H1 (cell line): ENCODE measurements at regions not wholly inside any gene's neighbourhood (a gene's known extent, or its start where the extent isn't known, plus 50 kb on each side); places are given as distances from the start of the nearest gene placed in this dataset.

Experiments used
- CTCF ChIP-seq, 3 experiments: IDR thresholded peaks; 1 replicate in 2 of 3; 2 replicates in 1 of 3; pipeline versions ENCODE4 v1.5.1 to v1.6.1; 2011; ENCODE audit warnings: low read length in 3 of 3, mild to moderate bottlenecking in 3 of 3, inconsistent platforms in 2 of 3, low read depth in 1 of 3, moderate library complexity in 1 of 3; ENCODE audit not compliant: insufficient read depth in 1 of 3; ENCODE audit errors: control extremely low read depth in 1 of 3
- EGR1 ChIP-seq: IDR thresholded peaks from 2 replicates; pipeline ENCODE4 v1.6.1; 2011; ENCODE audit warnings: low read depth, low read length, borderline replicate concordance

- TF ChIP-seq CTCF (IDR thresholded peaks at IDR 0.05; ENCODE audit: control extremely low read depth in 1 of 3, insufficient read depth in 1 of 3, low read depth in 1 of 3, low read length in 3 of 3) (no peak), EGR1 (no peak)
These were observed 1062.7 kb upstream of the EEF2KMT start for GRCh38 chr16:6160303-6160702.
